ENCODE measurements at regions not wholly inside any gene's neighbourhood (a gene's known extent, or its start where the extent isn't known, plus 50 kb on each side); places are given as distances from the start of the nearest gene placed in this dataset.

DNA sequence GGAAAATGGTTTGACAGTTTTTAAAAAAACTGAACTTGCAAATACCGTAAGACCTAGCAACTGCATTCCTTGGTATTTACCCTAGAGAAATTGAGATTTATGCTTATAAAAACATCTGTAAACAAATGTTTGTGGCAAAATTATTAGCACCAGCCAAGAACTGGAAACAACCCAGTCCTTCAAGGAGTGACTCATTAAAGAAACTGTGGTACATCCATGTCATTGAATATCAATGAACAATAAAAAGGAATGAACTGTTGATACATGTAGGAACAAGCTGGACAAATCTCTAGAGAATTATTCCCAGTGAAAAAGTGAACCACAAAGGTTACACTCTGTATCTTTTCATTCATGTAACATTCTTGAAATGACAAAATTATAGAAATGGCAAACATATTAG is 240.2 kb upstream of the ADAMTS3 start:
- no peak for TF ChIP-seq EP300 (IDR thresholded peaks at IDR 0.05)
- no peak for TF ChIP-seq POLR2AphosphoS5 (IDR thresholded peaks at IDR 0.05)
- no peak for TF ChIP-seq POLR2A (IDR thresholded peaks at IDR 0.05)
- TF ChIP-seq, protein P1, sequence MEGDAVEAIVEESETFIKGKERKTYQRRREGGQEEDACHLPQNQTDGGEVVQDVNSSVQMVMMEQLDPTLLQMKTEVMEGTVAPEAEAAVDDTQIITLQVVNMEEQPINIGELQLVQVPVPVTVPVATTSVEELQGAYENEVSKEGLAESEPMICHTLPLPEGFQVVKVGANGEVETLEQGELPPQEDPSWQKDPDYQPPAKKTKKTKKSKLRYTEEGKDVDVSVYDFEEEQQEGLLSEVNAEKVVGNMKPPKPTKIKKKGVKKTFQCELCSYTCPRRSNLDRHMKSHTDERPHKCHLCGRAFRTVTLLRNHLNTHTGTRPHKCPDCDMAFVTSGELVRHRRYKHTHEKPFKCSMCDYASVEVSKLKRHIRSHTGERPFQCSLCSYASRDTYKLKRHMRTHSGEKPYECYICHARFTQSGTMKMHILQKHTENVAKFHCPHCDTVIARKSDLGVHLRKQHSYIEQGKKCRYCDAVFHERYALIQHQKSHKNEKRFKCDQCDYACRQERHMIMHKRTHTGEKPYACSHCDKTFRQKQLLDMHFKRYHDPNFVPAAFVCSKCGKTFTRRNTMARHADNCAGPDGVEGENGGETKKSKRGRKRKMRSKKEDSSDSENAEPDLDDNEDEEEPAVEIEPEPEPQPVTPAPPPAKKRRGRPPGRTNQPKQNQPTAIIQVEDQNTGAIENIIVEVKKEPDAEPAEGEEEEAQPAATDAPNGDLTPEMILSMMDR (IDR thresholded peaks at IDR 0.05), result no peak
- 63 to 82% methylated on average over 1 of the region's 1 CpG for WGBS, 2 donors
- intact Hi-C loops (cut with DNase I), result no loop called here

DNA sequence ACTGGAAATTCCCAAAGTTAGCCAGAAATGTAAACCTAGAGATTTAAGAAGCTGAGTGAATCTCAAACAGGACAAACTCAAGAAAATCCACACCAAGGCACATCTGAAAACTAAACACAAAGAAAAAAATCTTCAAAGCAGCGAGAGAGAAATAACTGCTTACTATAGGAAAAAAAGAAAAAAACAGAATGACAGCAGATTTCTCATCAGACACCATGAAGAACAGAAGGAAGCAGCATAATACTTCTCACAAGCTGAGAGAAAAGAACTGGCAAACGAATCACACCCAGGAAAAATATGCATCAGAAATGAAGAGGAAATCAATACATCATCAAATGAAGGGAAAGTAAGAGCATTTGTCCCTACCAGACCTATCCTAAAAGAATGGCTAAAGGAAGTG is 236.3 kb upstream of the ADAMTS3 start:
- intact Hi-C loops (cut with DNase I), result no loop called here
- H3K36me3 ChIP-seq, result no peaks in the 10 kb centered on the region
- TF ChIP-seq, protein P1 (IDR thresholded peaks at IDR 0.05), result no peak
- TF ChIP-seq POLR2A (IDR thresholded peaks at IDR 0.05), result no peak
- TF ChIP-seq POLR2AphosphoS5 (IDR thresholded peaks at IDR 0.05), result no peak
- TF ChIP-seq EP300 (IDR thresholded peaks at IDR 0.05), result no peak
- H3K27me3 ChIP-seq, result no peaks in the 10 kb centered on the region
- no peak overlapping the region for H3K27ac ChIP-seq
- DNase-seq, result no peak
- no peaks in the 10 kb centered on the region for H3K9me3 ChIP-seq
- 45 to 57% methylated on average over 2 of the region's 2 CpGs for WGBS, 2 donors
- H3K4me1 ChIP-seq, result no peaks in the 10 kb centered on the region
- H3K4me3 ChIP-seq, result no peak overlapping the region

More for the DNA sequence above, 240.2 kb upstream of the ADAMTS3 start:
- Histone ChIP-seq H3K4me3 (no peak overlapping the region), H3K4me1 (no peaks in the 10 kb centered on the region), H3K27ac (no peak overlapping the region), H3K9me3 (no peaks in the 10 kb centered on the region), H3K36me3 (no peaks in the 10 kb centered on the region), H3K27me3 (no peaks in the 10 kb centered on the region)
- no peak for DNase-seq

- H3K4me3 ChIP-seq, result no peak overlapping the region
- 75 to 87% methylated on average over 1 of the region's 1 CpG for WGBS, 2 donors
Observed at GRCh38 chr4:72797486-72797885, 228.5 kb upstream of the ADAMTS3 start.

GRCh38 chr4:72791054-72791453 is 222.0 kb upstream of the ADAMTS3 start:
- H3K9me3 ChIP-seq, result no peaks in the 10 kb centered on the region
- no peak overlapping the region for H3K27ac ChIP-seq
- no peaks in the 10 kb centered on the region for H3K4me1 ChIP-seq
- no peaks in the 10 kb centered on the region for H3K27me3 ChIP-seq
- 27 to 74% methylated on average over 2 of the region's 2 CpGs for WGBS, 2 donors
- TF ChIP-seq EP300 (IDR thresholded peaks at IDR 0.05) (no peak), POLR2AphosphoS5 (IDR thresholded peaks at IDR 0.05) (no peak), POLR2A (IDR thresholded peaks at IDR 0.05) (no peak)
- TF ChIP-seq, protein P1 (IDR thresholded peaks at IDR 0.05), result no peak
- no peak overlapping the region for H3K4me3 ChIP-seq
- intact Hi-C loops (cut with DNase I), result no loop called here
- H3K36me3 ChIP-seq, result no peaks in the 10 kb centered on the region
- no peak for DNase-seq

More at GRCh38 chr4:72797486-72797885, 228.5 kb upstream of the ADAMTS3 start:
- Histone ChIP-seq H3K36me3 (no peaks in the 10 kb centered on the region), H3K9me3 (no peaks in the 10 kb centered on the region), H3K27me3 (no peaks in the 10 kb centered on the region), H3K27ac (no peak overlapping the region), H3K4me1 (no peaks in the 10 kb centered on the region)
- intact Hi-C loops (cut with DNase I), result no loop called here
- TF ChIP-seq POLR2A (IDR thresholded peaks at IDR 0.05), result no peak
- TF ChIP-seq EP300 (IDR thresholded peaks at IDR 0.05), result no peak
- no peak for TF ChIP-seq POLR2AphosphoS5 (IDR thresholded peaks at IDR 0.05)
- TF ChIP-seq, protein P1 (IDR thresholded peaks at IDR 0.05), result no peak
- no peak for DNase-seq

GRCh38 chr4:72786401-72786990 is 217.5 kb upstream of the ADAMTS3 start:
- Histone ChIP-seq H3K36me3 (no peaks in the 10 kb centered on the region), H3K4me3 (no peak overlapping the region), H3K27me3 (no peaks in the 10 kb centered on the region), H3K4me1 (no peaks in the 10 kb centered on the region), H3K9me3 (no peaks in the 10 kb centered on the region), H3K27ac (no peak overlapping the region)
- intact Hi-C loops (cut with DNase I), result no loop called here
- 83 to 84% methylated on average over 6 of the region's 6 CpGs for WGBS, 2 donors
- DNase-seq, result no peak
- TF ChIP-seq, protein P1 (IDR thresholded peaks at IDR 0.05), result no peak
- TF ChIP-seq EP300 (IDR thresholded peaks at IDR 0.05) (no peak), POLR2A (IDR thresholded peaks at IDR 0.05) (no peak)

Measured in sigmoid colon (tissue), 6 donors.